IMR-90 (cell line): ENCODE measurements at regions not wholly inside any gene's neighbourhood (a gene's known extent, or its start where the extent isn't known, plus 50 kb on each side); places are given as distances from the start of the nearest gene placed in this dataset.

Source experiments
- ATAC-seq: fragments of 200-7000 bp; cut with Tn5 transposase; 2 replicates; pipeline ENCODE4 v1.9.1; 2020; ENCODE audit warnings: low read depth, mild to moderate bottlenecking, moderate library complexity
- BruUV-seq: library from RNA; stranded (reverse); fragments of 400-500 nt; replicated peaks from 2 replicates; lab custom pipeline; 2021; lab: Mats Ljungman, UMichigan
- CTCF ChIA-PET: fragments of 300-600 bp; formaldehyde crosslinking; extraction: SDS; loops from one replicate; lab custom pipeline; 2021; ENCODE audit warnings: antibody characterized with exemption; lab: Yijun Ruan, JAX
- POLR2A ChIA-PET: fragments of 300-600 bp; sonication (Branson Sonifier 250); formaldehyde crosslinking; loops from one replicate; lab custom pipeline; 2022; ENCODE audit warnings: antibody characterized with exemption; ENCODE audit not compliant: unreplicated experiment; lab: Charles Lee
- DNase-seq: peaks from one replicate; pipeline ENCODE4 v3.0.0; 2013
- H2AFZ ChIP-seq: replicated peaks from 2 replicates; pipeline ENCODE3; 2013; ENCODE audit warnings: low read length, mild to moderate bottlenecking; ENCODE audit not compliant: poor library complexity
- H2AK5ac ChIP-seq: 2 replicates; pipeline ENCODE4 v1.6.1; 2013; ENCODE audit warnings: low read depth, low read length, inconsistent platforms
- H2AK9ac ChIP-seq: replicated peaks from 2 replicates; pipeline ENCODE3; 2013; ENCODE audit warnings: mild to moderate bottlenecking, low read depth, low read length, moderate library complexity; ENCODE audit not compliant: poor library complexity
- H2BK120ac ChIP-seq: 2 replicates; pipeline ENCODE4 v1.6.1; 2013; ENCODE audit warnings: low read depth, low read length, inconsistent platforms
- H2BK15ac ChIP-seq: 3 replicates; pipeline ENCODE4 v1.6.1; 2013; ENCODE audit warnings: low read depth, low read length, inconsistent platforms
- H2BK20ac ChIP-seq: 2 replicates; pipeline ENCODE4 v1.6.1; 2013; ENCODE audit warnings: low read depth, mild to moderate bottlenecking, inconsistent platforms, low read length, moderate library complexity
- H2BK5ac ChIP-seq: 2 replicates; pipeline ENCODE4 v1.6.1; 2013; ENCODE audit warnings: mild to moderate bottlenecking, low read depth, low read length, inconsistent platforms; ENCODE audit not compliant: poor library complexity, severe bottlenecking
- H3K14ac ChIP-seq: replicated peaks from 2 replicates; pipeline ENCODE4 v1.6.1; 2013; ENCODE audit warnings: low read depth, low read length, inconsistent platforms
- H3K18ac ChIP-seq: 2 replicates; pipeline ENCODE4 v1.6.1; 2013; ENCODE audit warnings: low read depth, low read length, control low read depth
- H3K23ac ChIP-seq: 2 replicates; pipeline ENCODE4 v1.6.1; 2013; ENCODE audit warnings: low read depth, low read length, inconsistent platforms
- H3K27ac ChIP-seq: 2 replicates; pipeline ENCODE4 v1.5.1; 2013; ENCODE audit warnings: mild to moderate bottlenecking, control low read depth, low read length; ENCODE audit not compliant: insufficient read depth
- H3K27me3 ChIP-seq: 2 replicates; pipeline ENCODE4 v1.6.1; 2013; ENCODE audit warnings: low read length; ENCODE audit not compliant: control insufficient read depth, insufficient read depth
- H3K36me3 ChIP-seq: 2 replicates; pipeline ENCODE4 v1.6.1; 2013; ENCODE audit warnings: low read length, mixed read lengths; ENCODE audit not compliant: control insufficient read depth, insufficient read depth
- H3K4ac ChIP-seq: 2 replicates; pipeline ENCODE4 v1.6.1; 2013; ENCODE audit warnings: low read depth, low read length, inconsistent platforms
- H3K4me1 ChIP-seq: 2 replicates; pipeline ENCODE4 v1.6.1; 2013; ENCODE audit warnings: low read length, mixed read lengths; ENCODE audit not compliant: control insufficient read depth, insufficient read depth
- H3K4me2 ChIP-seq: 2 replicates; pipeline ENCODE4 v1.6.1; 2013; ENCODE audit warnings: low read depth, mild to moderate bottlenecking, control low read depth, low read length, moderate library complexity
- H3K4me3 ChIP-seq: 2 replicates; pipeline ENCODE4 v1.5.1; 2013; ENCODE audit warnings: low read depth, mild to moderate bottlenecking, control low read depth, low read length, moderate library complexity; ENCODE audit not compliant: insufficient read depth
- H3K56ac ChIP-seq: 2 replicates; pipeline ENCODE4 v1.6.1; 2013; ENCODE audit warnings: low read length, inconsistent platforms; ENCODE audit not compliant: insufficient read depth; ENCODE audit errors: extremely low read depth
- H3K79me1 ChIP-seq, 2 experiments: 2 replicates each; pipeline ENCODE4 v1.6.1; 2013; ENCODE audit warnings: low read length in 2 of 2, inconsistent platforms in 1 of 2, low read depth in 1 of 2
- H3K9ac ChIP-seq: 2 replicates; pipeline ENCODE4 v1.6.1; 2013; ENCODE audit warnings: low read depth, low read length, control low read depth
- H3K9me1 ChIP-seq: 2 replicates; pipeline ENCODE4 v1.6.1; 2013; ENCODE audit warnings: low read length, inconsistent platforms; ENCODE audit not compliant: insufficient read depth
- H3K9me3 ChIP-seq: 2 replicates; pipeline ENCODE4 v1.6.1; 2013; ENCODE audit warnings: low read length; ENCODE audit not compliant: control insufficient read depth, insufficient read depth
- H4K20me1 ChIP-seq: 2 replicates; pipeline ENCODE4 v1.6.1; 2013; ENCODE audit warnings: low read length, inconsistent platforms; ENCODE audit not compliant: insufficient read depth
- H4K5ac ChIP-seq: 2 replicates; pipeline ENCODE4 v1.6.1; 2013; ENCODE audit warnings: mild to moderate bottlenecking, low read depth, low read length, control low read depth
- H4K8ac ChIP-seq, 2 experiments: 2 replicates each; pipeline ENCODE4 v1.6.1; 2013; ENCODE audit warnings: low read depth in 2 of 2, low read length in 2 of 2, control low read depth in 1 of 2, inconsistent platforms in 1 of 2
- H4K91ac ChIP-seq: 2 replicates; pipeline ENCODE4 v1.6.1; 2013; ENCODE audit warnings: low read depth, low read length, inconsistent platforms; ENCODE audit not compliant: insufficient read depth
- FOS ChIP-seq: fragments of 150-350 bp; IDR thresholded peaks from 2 replicates; pipeline ENCODE4 v1.6.1; 2016; ENCODE audit warnings: low read depth, low read length
- POLR2A ChIP-seq: IDR thresholded peaks from 2 replicates; pipeline ENCODE4 v1.6.1; 2012; ENCODE audit warnings: mild to moderate bottlenecking, low read depth, low read length
- RCOR1 ChIP-seq: IDR thresholded peaks from 2 replicates; pipeline ENCODE4 v1.6.1; 2012; ENCODE audit warnings: mild to moderate bottlenecking, low read length, improper control_type of control experiment; ENCODE audit not compliant: insufficient replicate concordance
- WGBS, 2 experiments: methylation state at CpG; one replicate each; pipeline versions ENCODE4 v1.1.5 to v1.1.7; 2013; ENCODE audit warnings: missing lambda C conversion rate in 2 of 2; ENCODE audit not compliant: insufficient read length in 1 of 2; ENCODE audit errors: extremely low coverage in 2 of 2; 5-methylcytosine and 5-hydroxymethylcytosine counted together
- dilution Hi-C: fragments of 300-500 bp; cut with HindIII; formaldehyde crosslinking; loops from one replicate; pipeline ENCODE4 v1.14.3; 2018; ENCODE audit warnings: low sequenced_read_pairs; ENCODE audit not compliant: unreplicated experiment
- in situ Hi-C: fragments of 300-500 bp; cut with MboI; formaldehyde crosslinking; loops from 3 replicates; pipeline ENCODE4 v1.14.3; 2019; ENCODE audit warnings: low sequenced_read_pairs, inconsistent platforms, mixed read lengths
- intact Hi-C: fragments of 100-400 bp; cut with micrococcal nuclease; formaldehyde crosslinking; loops from 2 replicates; pipeline ENCODE4 v1.10.0; 2022

DNA sequence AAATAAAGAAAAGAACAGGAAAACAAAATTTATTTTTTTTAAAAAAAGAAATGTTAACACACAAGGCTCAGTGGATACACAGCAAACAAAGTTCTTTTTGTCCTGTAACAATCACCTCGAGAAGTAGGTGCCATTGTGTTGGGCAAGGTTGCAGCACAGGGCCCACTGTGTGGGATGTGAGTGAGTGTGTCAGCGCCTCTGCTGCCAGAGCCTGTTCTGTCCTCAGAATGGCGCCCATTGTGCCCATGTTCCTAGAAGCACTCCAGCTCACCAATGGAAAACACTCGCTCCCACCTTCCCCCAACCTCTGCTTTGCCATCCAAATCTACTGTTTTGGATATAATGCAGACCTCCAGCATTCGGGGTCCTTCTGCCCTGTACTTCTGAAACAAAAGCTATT, 84.9 kb upstream of the CLDN18 start:
- Histone ChIP-seq H2BK20ac (no peak overlapping the region), H3K4ac (no peak overlapping the region), H3K79me1 (no peaks in the 10 kb centered on the region), H4K20me1 (no peaks in the 10 kb centered on the region), H3K4me3 (no peak overlapping the region), H3K27me3 (no peaks in the 10 kb centered on the region), H3K23ac (no peak overlapping the region), H4K8ac (no peak overlapping the region), H3K9me3 (no peaks in the 10 kb centered on the region), H3K56ac (no peak overlapping the region), H3K9me1 (no peaks in the 10 kb centered on the region), H4K5ac (no peak overlapping the region), H2AFZ (no peak overlapping the region), H4K91ac (no peak overlapping the region), H2BK5ac (no peak overlapping the region), H3K18ac (no peak overlapping the region), H3K36me3 (no peaks in the 10 kb centered on the region), H3K4me2 (no peak overlapping the region), H3K4me1 (no peaks in the 10 kb centered on the region), H2BK120ac (no peak overlapping the region), H3K14ac (no peak overlapping the region), H3K27ac (no peak overlapping the region), H2AK9ac (no peak overlapping the region), H2AK5ac (no peak overlapping the region), H2BK15ac (no peak overlapping the region), H3K9ac (no peak overlapping the region)
- intact Hi-C loops = no loop called here
- POLR2A ChIA-PET = no interaction called here
- DNase-seq = no peak
- TF ChIP-seq RCOR1 (no peak), POLR2A (no peak), FOS (no peak)
- ATAC-seq = no peak
- no TSS peak for BruUV-seq
- CTCF ChIA-PET = no interaction called here
- no CpG with 5 or more reads among the region's 5 CpGs for WGBS, 2 experiments
- dilution Hi-C loops = no loop called here
- in situ Hi-C loops = no loop called here
